ENCODE measurements at regions not wholly inside any gene's neighbourhood (a gene's known extent, or its start where the extent isn't known, plus 50 kb on each side); places are given as distances from the start of the nearest gene placed in this dataset.
"Not testable (repeated sequence)": the region's sequence is repeated elsewhere in the genome, so short reads cannot be mapped to it uniquely, and the experiment has no call there.

- H3K27me3 ChIP-seq (ENCODE audit: control insufficient read depth in 2 of 2, insufficient read depth in 2 of 2, low read length in 2 of 2); H4K20me1 ChIP-seq (replicated peaks; ENCODE audit: control insufficient read depth, extremely low read depth, insufficient read depth, low read length); BruUV-seq (replicated peaks); H2AFZ ChIP-seq (ENCODE audit: low read depth, low read length); H3K9me3 ChIP-seq (replicated peaks; ENCODE audit: control insufficient read depth, insufficient read depth, low read length); H3K4me2 ChIP-seq (ENCODE audit: insufficient read depth, low read length); H3K79me2 ChIP-seq (ENCODE audit: control insufficient read depth, insufficient read depth, low read length); POLR2A ChIA-PET; H3K36me3 ChIP-seq (ENCODE audit: control insufficient read depth in 2 of 2, extremely low read depth in 1 of 2, insufficient read depth in 2 of 2, low read length in 2 of 2); H3K9me1 ChIP-seq (replicated peaks; ENCODE audit: control insufficient read depth, extremely low read depth, insufficient read depth, low read length); H3K9ac ChIP-seq (replicated peaks; ENCODE audit: extremely low read depth, insufficient read depth, low read length); DNase-seq (ENCODE audit: low read depth, low spot score); H3K27ac ChIP-seq (ENCODE audit: insufficient read depth, low read depth, low read length); H3K4me3 ChIP-seq (replicated peaks in 1 of 3; ENCODE audit: insufficient read depth in 1 of 3, low read depth in 1 of 3, low read length in 3 of 3); FAIRE-seq; intact Hi-C loops (cut with micrococcal nuclease); dilution Hi-C loops (cut with MboI; ENCODE audit: extremely low pct_ligation_motif_present, low sequenced_read_pairs): not testable (repeated sequence)
- CTCF ChIA-PET = interaction anchor here (1.7 kb wide), 1 partner anchor 48 kb away, joined by 5 read pairs; no protein-coding TSS in a partner anchor
- peaks cover 31% of the 10 kb centered on the region for H3K4me1 ChIP-seq (ENCODE audit: control insufficient read depth, extremely low read depth, insufficient read depth, low read length)
These were observed 175.5 kb upstream of the SVIL start for GRCh38 chr10:29810231-29810630.

DNA sequence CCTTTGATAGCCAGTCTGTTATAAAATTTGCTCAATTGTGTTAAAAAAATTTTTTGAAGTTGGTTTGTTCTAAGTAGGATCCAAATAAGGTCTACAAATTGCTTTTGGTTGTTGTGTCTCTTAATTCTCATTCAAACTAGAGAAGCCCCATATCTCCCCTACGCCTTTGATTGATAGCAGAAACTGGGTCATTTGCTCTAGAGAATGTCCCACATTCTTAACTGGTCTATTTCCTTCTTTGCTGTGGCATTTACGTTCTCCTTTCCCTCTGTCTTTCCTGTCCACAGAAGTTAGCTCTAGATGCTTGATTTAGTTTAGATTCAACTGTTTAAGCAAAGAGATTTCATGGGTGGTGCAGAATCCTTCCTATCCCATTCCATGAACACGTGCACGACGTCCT is 174.6 kb upstream of the SVIL start:
- H3K9ac ChIP-seq (replicated peaks; ENCODE audit: extremely low read depth, insufficient read depth, low read length) = no peak overlapping the region
- intact Hi-C loops (cut with micrococcal nuclease) = no loop called here
- H3K9me3 ChIP-seq (replicated peaks; ENCODE audit: control insufficient read depth, insufficient read depth, low read length) = no peaks in the 10 kb centered on the region
- FAIRE-seq = no peak
- H3K4me3 ChIP-seq (replicated peaks in 1 of 3; ENCODE audit: insufficient read depth in 1 of 3, low read depth in 1 of 3, low read length in 3 of 3) = no peak overlapping the region
- dilution Hi-C loops (cut with MboI; ENCODE audit: extremely low pct_ligation_motif_present, low sequenced_read_pairs) = no loop called here
- H3K27me3 ChIP-seq (ENCODE audit: control insufficient read depth in 2 of 2, insufficient read depth in 2 of 2, low read length in 2 of 2) = no peaks in the 10 kb centered on the region
- H3K9me1 ChIP-seq (replicated peaks; ENCODE audit: control insufficient read depth, extremely low read depth, insufficient read depth, low read length) = no peaks in the 10 kb centered on the region
- no peaks in the 10 kb centered on the region for H3K79me2 ChIP-seq (ENCODE audit: control insufficient read depth, insufficient read depth, low read length)
- ChIA-PET CTCF (interaction anchor here (0.9 kb wide), 1 partner anchor 40 kb away, joined by 3 read pairs; no protein-coding TSS in a partner anchor), POLR2A (no interaction called here)
- no peak overlapping the region for H3K4me2 ChIP-seq (ENCODE audit: insufficient read depth, low read length)
- H2AFZ ChIP-seq (ENCODE audit: low read depth, low read length) = no peak overlapping the region
- no peak for DNase-seq (ENCODE audit: low read depth, low spot score)
- no peaks in the 10 kb centered on the region for H4K20me1 ChIP-seq (replicated peaks; ENCODE audit: control insufficient read depth, extremely low read depth, insufficient read depth, low read length)
- TF ChIP-seq MYC (IDR thresholded peaks at IDR 0.05; ENCODE audit: low read depth, low read length) (no peak), EZH2 (IDR thresholded peaks at IDR 0.05; ENCODE audit: borderline replicate concordance, low read depth, low read length, severe bottlenecking) (no peak), CTCF (IDR thresholded peaks at IDR 0.05; ENCODE audit: extremely low read depth in 1 of 2, insufficient read depth in 1 of 2, low read depth in 1 of 2, low read length in 2 of 2) (no peak), GATA2 (IDR thresholded peaks at IDR 0.05; ENCODE audit: insufficient read depth, insufficient read length, low read depth, low read length) (no peak), FOS (IDR thresholded peaks at IDR 0.05; ENCODE audit: borderline replicate concordance, insufficient read depth, low read length) (no peak), JUN (IDR thresholded peaks at IDR 0.05; ENCODE audit: borderline replicate concordance, insufficient read depth, insufficient read length, low read depth) (no peak)
- TF ChIP-seq, protein P1, sequence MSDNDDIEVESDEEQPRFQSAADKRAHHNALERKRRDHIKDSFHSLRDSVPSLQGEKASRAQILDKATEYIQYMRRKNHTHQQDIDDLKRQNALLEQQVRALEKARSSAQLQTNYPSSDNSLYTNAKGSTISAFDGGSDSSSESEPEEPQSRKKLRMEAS (IDR thresholded peaks at IDR 0.05; ENCODE audit: insufficient read depth, insufficient read length) = no peak
- H3K27ac ChIP-seq (ENCODE audit: insufficient read depth, low read depth, low read length) = no peak overlapping the region
- no TSS peak for BruUV-seq (replicated peaks)
- H3K36me3 ChIP-seq (ENCODE audit: control insufficient read depth in 2 of 2, extremely low read depth in 1 of 2, insufficient read depth in 2 of 2, low read length in 2 of 2) = no peaks in the 10 kb centered on the region
- H3K4me1 ChIP-seq (ENCODE audit: control insufficient read depth, extremely low read depth, insufficient read depth, low read length) = peaks cover 39% of the 10 kb centered on the region

Data from endothelial cell of umbilical vein (primary cell).